ENCODE measurements at regions not wholly inside any gene's neighbourhood (a gene's known extent, or its start where the extent isn't known, plus 50 kb on each side); places are given as distances from the start of the nearest gene placed in this dataset.

DNA sequence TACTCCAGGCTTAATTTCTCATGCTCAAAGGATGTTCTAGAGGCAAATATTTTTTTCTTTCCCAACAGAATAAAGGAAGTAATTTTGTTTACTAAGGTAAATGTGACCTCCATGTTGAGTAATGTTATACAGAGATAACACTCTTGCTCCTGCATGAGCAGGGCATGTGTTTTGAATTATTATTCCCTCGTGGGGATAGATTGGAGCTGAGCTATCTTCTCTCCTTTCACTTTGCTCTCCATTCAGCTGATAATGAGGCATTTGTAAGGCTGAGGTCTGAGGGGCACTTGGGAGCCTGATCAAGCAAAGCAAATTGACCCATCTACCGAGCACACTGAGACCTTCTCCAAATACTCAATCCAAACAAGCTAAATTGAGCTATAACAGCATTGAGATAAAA lies 50.7 kb upstream of the GHITM start:
- no peak for TF ChIP-seq EZH2 (IDR thresholded peaks at IDR 0.05; ENCODE audit: borderline replicate concordance, low read length)
- TF ChIP-seq, protein P1, sequence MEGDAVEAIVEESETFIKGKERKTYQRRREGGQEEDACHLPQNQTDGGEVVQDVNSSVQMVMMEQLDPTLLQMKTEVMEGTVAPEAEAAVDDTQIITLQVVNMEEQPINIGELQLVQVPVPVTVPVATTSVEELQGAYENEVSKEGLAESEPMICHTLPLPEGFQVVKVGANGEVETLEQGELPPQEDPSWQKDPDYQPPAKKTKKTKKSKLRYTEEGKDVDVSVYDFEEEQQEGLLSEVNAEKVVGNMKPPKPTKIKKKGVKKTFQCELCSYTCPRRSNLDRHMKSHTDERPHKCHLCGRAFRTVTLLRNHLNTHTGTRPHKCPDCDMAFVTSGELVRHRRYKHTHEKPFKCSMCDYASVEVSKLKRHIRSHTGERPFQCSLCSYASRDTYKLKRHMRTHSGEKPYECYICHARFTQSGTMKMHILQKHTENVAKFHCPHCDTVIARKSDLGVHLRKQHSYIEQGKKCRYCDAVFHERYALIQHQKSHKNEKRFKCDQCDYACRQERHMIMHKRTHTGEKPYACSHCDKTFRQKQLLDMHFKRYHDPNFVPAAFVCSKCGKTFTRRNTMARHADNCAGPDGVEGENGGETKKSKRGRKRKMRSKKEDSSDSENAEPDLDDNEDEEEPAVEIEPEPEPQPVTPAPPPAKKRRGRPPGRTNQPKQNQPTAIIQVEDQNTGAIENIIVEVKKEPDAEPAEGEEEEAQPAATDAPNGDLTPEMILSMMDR (IDR thresholded peaks at IDR 0.05; ENCODE audit: low read length): no peak

Measured in OCI-LY1 (cell line).